HCT116 (cell line): ENCODE measurements at regions not wholly inside any gene's neighbourhood (a gene's known extent, or its start where the extent isn't known, plus 50 kb on each side); places are given as distances from the start of the nearest gene placed in this dataset.

Experiments
- ATAC-seq: fragments of 200-7000 bp; cut with Tn5 transposase; 2 replicates; pipeline ENCODE4 v1.9.1; 2020; ENCODE audit warnings: mild to moderate bottlenecking, moderate library complexity
- BruUV-seq: library from RNA; stranded (reverse); fragments of 400-500 nt; replicated peaks from 2 replicates; lab custom pipeline; 2021; lab: Mats Ljungman, UMichigan
- CTCF ChIA-PET: fragments of 300-600 bp; sonication (Branson Sonifier 250); formaldehyde crosslinking; loops from one replicate; lab custom pipeline; 2021; ENCODE audit warnings: antibody characterized with exemption; lab: Charles Lee
- POLR2A ChIA-PET: fragments of 300-600, 350-600 bp; sonication (Branson Sonifier 250); formaldehyde crosslinking; loops from one replicate; lab custom pipeline; 2021; ENCODE audit warnings: antibody characterized with exemption; lab: Charles Lee
- RAD21 ChIA-PET, 2 experiments: fragments of 300-600 bp; sonication (Branson Sonifier 250); formaldehyde crosslinking; loops; one replicate each; lab custom pipeline; 2023; ENCODE audit warnings: low total read pairs in 2 of 2; ENCODE audit not compliant: uncharacterized antibody in 2 of 2, unreplicated experiment in 2 of 2, low non-redundant PET in 1 of 2; lab: Charles Lee
- DNase-seq: peaks from one replicate; pipeline ENCODE4 v3.0.0-alpha.2; 2010; ENCODE audit warnings: low read depth, low spot score
- H2AFZ ChIP-seq: fragments of 200-600 bp; shearing (Covaris generic), sonication (generic); 2 replicates; pipeline ENCODE4 v1.6.1; 2017; ENCODE audit warnings: low read depth, mixed run types, mixed read lengths, antibody characterized with exemption, low read length; ENCODE audit not compliant: poor library complexity, severe bottlenecking
- H3K27ac ChIP-seq: 2 replicates; pipeline ENCODE4 v1.5.1; 2012; ENCODE audit warnings: low read depth, low read length
- H3K27me3 ChIP-seq: fragments of 200-600 bp; sonication (generic); 2 replicates; pipeline ENCODE4 v1.6.1; 2016; ENCODE audit warnings: mixed run types, low read length, mixed read lengths; ENCODE audit not compliant: insufficient read depth
- H3K36me3 ChIP-seq, 2 experiments: fragments of 200-500 bp in 1 of 2; fragments of 200-600 bp in 1 of 2; sonication (Bioruptor generic) in 1 of 2; sonication (generic) in 1 of 2; 2 replicates each; pipeline versions ENCODE4 v1.5.1 to v1.6.1; 2014 to 2016; ENCODE audit warnings: low read length in 2 of 2, inconsistent platforms in 1 of 2, mixed read lengths in 1 of 2, mixed run types in 1 of 2; ENCODE audit not compliant: insufficient read depth in 2 of 2, control insufficient read depth in 1 of 2
- H3K4me1 ChIP-seq, 2 experiments: fragments of 200-600 bp in 1 of 2; sonication (generic) in 1 of 2; 2 replicates each; pipeline versions ENCODE4 v1.5.1 to v1.6.1; 2012 to 2017; ENCODE audit warnings: low read length in 2 of 2, inconsistent platforms in 1 of 2, mild to moderate bottlenecking in 1 of 2, mixed read lengths in 1 of 2, mixed run types in 1 of 2, moderate library complexity in 1 of 2; ENCODE audit not compliant: insufficient read depth in 2 of 2, control insufficient read depth in 1 of 2
- H3K4me2 ChIP-seq: fragments of 200-600 bp; sonication (generic); 2 replicates; pipeline ENCODE4 v1.6.1; 2017; ENCODE audit warnings: mixed run types, low read length, mixed read lengths
- H3K4me3 ChIP-seq, 2 experiments: fragments of 200-600 bp in 1 of 2; sonication (generic) in 1 of 2; replicated peaks in 1 of 2; 2 replicates each; pipeline ENCODE4 v1.5.1; 2011 to 2016; ENCODE audit warnings: low read length in 2 of 2, control low read depth in 1 of 2, low read depth in 1 of 2, mild to moderate bottlenecking in 1 of 2, mixed read lengths in 1 of 2, mixed run types in 1 of 2
- H3K79me2 ChIP-seq: fragments of 200-600 bp; sonication (generic); 2 replicates; pipeline ENCODE4 v1.6.1; 2017; ENCODE audit warnings: mild to moderate bottlenecking, mixed run types, low read length, moderate library complexity, mixed read lengths; ENCODE audit not compliant: insufficient read depth
- H3K9ac ChIP-seq: fragments of 200-600 bp; sonication (generic); 2 replicates; pipeline ENCODE4 v1.6.1; 2016; ENCODE audit warnings: low read length, mixed read lengths
- H3K9me2 ChIP-seq: fragments of 200-600 bp; sonication (generic), shearing (Covaris generic); 2 replicates; pipeline ENCODE4 v1.6.1; 2017; ENCODE audit warnings: mixed run types, mild to moderate bottlenecking, moderate library complexity; ENCODE audit not compliant: insufficient read depth
- H3K9me3 ChIP-seq, 2 experiments: fragments of 200-500 bp in 1 of 2; fragments of 200-600 bp in 1 of 2; sonication (Bioruptor generic) in 1 of 2; sonication (generic) in 1 of 2; 2 replicates each; pipeline ENCODE4 v1.6.1; 2014 to 2017; ENCODE audit warnings: low read length in 2 of 2, mixed read lengths in 2 of 2, inconsistent platforms in 1 of 2, low read depth in 1 of 2, mild to moderate bottlenecking in 1 of 2, mixed run types in 1 of 2, moderate library complexity in 1 of 2; ENCODE audit not compliant: control insufficient read depth in 1 of 2, insufficient read depth in 1 of 2
- H4K20me1 ChIP-seq: fragments of 200-600 bp; sonication (generic), shearing (Covaris generic); 2 replicates; pipeline ENCODE4 v1.6.1; 2017; ENCODE audit warnings: mixed run types, mild to moderate bottlenecking, moderate library complexity; ENCODE audit not compliant: insufficient read depth
- CBX3 ChIP-seq: IDR thresholded peaks from 2 replicates; pipeline ENCODE4 v1.6.1; 2012; ENCODE audit warnings: low read depth
- EGR1 ChIP-seq: IDR thresholded peaks from 2 replicates; pipeline ENCODE4 v1.6.1; 2012; ENCODE audit warnings: low read depth
- EZH2 ChIP-seq: fragments of 200-600 bp; sonication (generic); IDR thresholded peaks from 2 replicates; pipeline ENCODE4 v1.6.1; 2017; ENCODE audit warnings: antibody characterized with exemption, mixed run types
- FOSL1 ChIP-seq: IDR thresholded peaks from 2 replicates; pipeline ENCODE4 v1.6.1; 2012; ENCODE audit warnings: low read depth
- JUND ChIP-seq: IDR thresholded peaks from 2 replicates; pipeline ENCODE4 v1.6.1; 2012
- POLR2A ChIP-seq: IDR thresholded peaks from 2 replicates; pipeline ENCODE4 v1.7.0; 2011; ENCODE audit warnings: borderline replicate concordance; ENCODE audit not compliant: insufficient read depth, insufficient read length; ENCODE audit errors: extremely low read depth
- POLR2AphosphoS5 ChIP-seq: IDR thresholded peaks from 2 replicates; pipeline ENCODE4 v1.6.1; 2011; ENCODE audit warnings: mild to moderate bottlenecking, low read depth, low read length, moderate library complexity
- REST ChIP-seq: IDR thresholded peaks from 2 replicates; pipeline ENCODE4 v1.6.1; 2012; ENCODE audit warnings: low read depth
- TCF7L2 ChIP-seq: IDR thresholded peaks from 2 replicates; pipeline ENCODE4 v1.7.0; 2011; ENCODE audit warnings: borderline replicate concordance, inconsistent platforms; ENCODE audit not compliant: insufficient read depth, insufficient read length; ENCODE audit errors: extremely low read depth
- YY1 ChIP-seq: IDR thresholded peaks from 2 replicates; pipeline ENCODE4 v1.6.1; 2011; ENCODE audit warnings: low read length, low read depth, moderate library complexity, mild to moderate bottlenecking; ENCODE audit not compliant: insufficient replicate concordance; ENCODE audit errors: extremely low read depth
- ZFX ChIP-seq: fragments of 450-650 bp; IDR thresholded peaks from 2 replicates; pipeline ENCODE4 v1.6.1; 2017
- intact Hi-C: fragments of 100-400 bp; cut with micrococcal nuclease; formaldehyde crosslinking; loops from 2 replicates; pipeline ENCODE4 v1.10.0; 2022
- TF ChIP-seq, protein P1 (sequence below): IDR thresholded peaks from 2 replicates; pipeline ENCODE4 v1.6.1; 2011; ENCODE audit warnings: mild to moderate bottlenecking, low read length, moderate library complexity; ENCODE audit not compliant: insufficient replicate concordance; ENCODE audit errors: extremely low read depth
- TF ChIP-seq, protein P2 (sequence below): IDR thresholded peaks from 2 replicates; pipeline ENCODE4 v1.6.1; 2012

DNA sequence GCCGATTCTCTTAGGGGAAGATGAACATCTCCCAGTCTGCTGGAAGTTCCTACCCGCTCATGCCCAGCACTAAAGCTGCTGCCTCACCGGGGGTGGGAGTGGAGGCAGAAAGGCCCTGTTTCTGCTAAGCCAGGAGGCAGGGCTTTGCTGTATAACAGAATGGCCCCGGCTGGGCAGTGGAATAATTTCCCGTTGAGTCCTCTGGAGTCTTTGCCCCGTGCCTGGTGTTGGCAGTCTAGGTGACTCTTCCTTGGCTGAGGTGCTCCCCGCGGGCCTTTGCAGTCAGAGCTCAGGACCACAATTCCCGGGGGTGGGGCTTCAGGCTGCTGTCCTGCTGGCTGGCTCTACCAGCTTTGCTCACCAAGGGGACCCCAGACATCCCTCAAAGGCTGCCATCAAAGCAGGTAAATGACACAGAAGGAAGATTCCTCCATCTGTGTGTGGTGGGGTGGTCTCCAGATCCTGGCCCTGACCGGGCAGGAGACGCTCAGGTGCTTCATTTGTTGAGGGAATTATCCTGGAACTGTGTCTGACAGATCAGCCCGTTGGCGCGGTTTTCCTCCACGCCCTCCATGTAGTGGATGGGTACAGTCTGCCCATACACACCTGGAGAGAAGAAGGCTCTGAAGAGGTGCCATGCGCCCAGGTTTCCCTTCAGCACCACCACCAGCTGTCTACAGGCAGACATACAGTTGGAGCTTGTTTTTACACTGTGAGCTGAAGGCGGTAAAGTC is 209.9 kb downstream of the TEX29 start:
- Histone ChIP-seq H3K4me1 (no peaks in the 10 kb centered on the region), H3K9ac (no peak overlapping the region), H3K4me3 (no peak overlapping the region), H3K27me3 (peaks cover 60% of the 10 kb centered on the region), H4K20me1 (no peaks in the 10 kb centered on the region)
- POLR2A ChIA-PET: no interaction called here
- TF ChIP-seq YY1: no peak
- no peak for TF ChIP-seq POLR2A
- TF ChIP-seq, protein P1, sequence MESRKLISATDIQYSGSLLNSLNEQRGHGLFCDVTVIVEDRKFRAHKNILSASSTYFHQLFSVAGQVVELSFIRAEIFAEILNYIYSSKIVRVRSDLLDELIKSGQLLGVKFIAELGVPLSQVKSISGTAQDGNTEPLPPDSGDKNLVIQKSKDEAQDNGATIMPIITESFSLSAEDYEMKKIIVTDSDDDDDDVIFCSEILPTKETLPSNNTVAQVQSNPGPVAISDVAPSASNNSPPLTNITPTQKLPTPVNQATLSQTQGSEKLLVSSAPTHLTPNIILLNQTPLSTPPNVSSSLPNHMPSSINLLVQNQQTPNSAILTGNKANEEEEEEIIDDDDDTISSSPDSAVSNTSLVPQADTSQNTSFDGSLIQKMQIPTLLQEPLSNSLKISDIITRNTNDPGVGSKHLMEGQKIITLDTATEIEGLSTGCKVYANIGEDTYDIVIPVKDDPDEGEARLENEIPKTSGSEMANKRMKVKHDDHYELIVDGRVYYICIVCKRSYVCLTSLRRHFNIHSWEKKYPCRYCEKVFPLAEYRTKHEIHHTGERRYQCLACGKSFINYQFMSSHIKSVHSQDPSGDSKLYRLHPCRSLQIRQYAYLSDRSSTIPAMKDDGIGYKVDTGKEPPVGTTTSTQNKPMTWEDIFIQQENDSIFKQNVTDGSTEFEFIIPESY: no peak
- TF ChIP-seq REST: no peak
- TF ChIP-seq EGR1: no peak
- TF ChIP-seq TCF7L2: no peak
- TF ChIP-seq POLR2AphosphoS5: no peak
- no peak for TF ChIP-seq ZFX
- TF ChIP-seq EZH2: no peak
- TF ChIP-seq JUND: no peak
- TF ChIP-seq, protein P2, sequence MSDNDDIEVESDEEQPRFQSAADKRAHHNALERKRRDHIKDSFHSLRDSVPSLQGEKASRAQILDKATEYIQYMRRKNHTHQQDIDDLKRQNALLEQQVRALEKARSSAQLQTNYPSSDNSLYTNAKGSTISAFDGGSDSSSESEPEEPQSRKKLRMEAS: no peak
- TF ChIP-seq CBX3: no peak
- TF ChIP-seq FOSL1: no peak
- TF ChIP-seq, all 23 proteins: peak for 0
- no peaks in the 10 kb centered on the region for H3K79me2 ChIP-seq
- no peaks in the 10 kb centered on the region for H3K9me3 ChIP-seq
- no peaks in the 10 kb centered on the region for H3K9me2 ChIP-seq
- no peak overlapping the region for H2AFZ ChIP-seq
- no peak overlapping the region for H3K27ac ChIP-seq
- no peak for DNase-seq
- no TSS peak for BruUV-seq
- no peaks in the 10 kb centered on the region for H3K36me3 ChIP-seq
- CTCF ChIA-PET: no interaction called here
- no peak for ATAC-seq
- RAD21 ChIA-PET: no interaction called here
- intact Hi-C loops: loop anchor here (10.0 kb wide), 1 partner anchor 914 kb away; no protein-coding TSS in a partner anchor
- H3K4me2 ChIP-seq: no peak overlapping the region
